ENCODE measurements at regions not wholly inside any gene's neighbourhood (a gene's known extent, or its start where the extent isn't known, plus 50 kb on each side); places are given as distances from the start of the nearest gene placed in this dataset.

DNA sequence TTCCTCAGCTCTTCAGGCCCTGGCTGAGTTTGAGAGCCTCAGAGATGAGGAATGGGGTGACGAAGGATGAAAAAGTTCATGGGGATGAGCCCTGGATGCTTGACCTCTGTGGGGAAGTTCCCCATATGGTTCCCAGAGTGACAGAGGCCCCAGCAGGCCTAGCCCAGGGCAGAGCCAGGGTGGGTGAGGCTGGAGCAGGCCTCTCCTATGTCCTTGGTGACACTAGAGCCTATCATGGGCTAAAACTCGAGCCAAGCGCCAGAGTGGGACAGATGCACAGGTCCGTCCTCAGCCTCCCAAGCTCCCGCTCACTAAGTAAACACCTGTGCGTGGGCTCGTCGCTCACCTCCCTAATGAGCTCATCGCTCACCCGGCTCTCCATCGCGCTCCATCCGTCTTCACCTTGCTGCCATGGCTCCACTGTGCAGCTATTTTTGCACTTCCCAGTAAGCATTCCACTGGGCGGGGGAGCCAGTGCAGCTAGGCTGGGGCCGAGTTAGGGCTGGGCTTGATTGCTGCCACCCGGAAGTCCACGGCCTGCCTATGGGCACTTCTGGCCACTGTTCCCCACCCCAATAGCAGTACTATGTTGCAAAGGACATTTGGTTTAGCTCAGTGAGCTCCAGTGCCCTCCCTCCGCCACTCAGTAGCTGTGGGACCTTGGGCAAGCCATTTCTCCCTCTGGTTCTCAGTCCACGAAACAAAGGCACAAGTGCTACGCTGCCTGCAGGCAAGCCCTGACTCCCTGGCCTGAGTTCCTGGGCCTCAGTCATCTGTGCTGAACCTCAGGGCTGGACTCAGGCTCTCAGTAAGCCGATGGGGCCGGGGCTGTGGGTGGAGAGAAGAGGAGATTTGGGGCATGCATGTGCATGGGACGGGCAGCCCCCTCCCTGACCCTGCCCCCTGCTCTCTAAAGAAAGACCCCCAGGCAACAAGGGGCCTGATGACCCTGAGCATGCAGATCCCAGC lies 117.3 kb upstream of the PCBD1 start:
- Histone ChIP-seq H3K27me3 (ENCODE audit: insufficient read depth, low read depth) (no peaks in the 10 kb centered on the region), H3K4me1 (ENCODE audit: low read depth, poor library complexity, severe bottlenecking) (no peaks in the 10 kb centered on the region), H3K79me2 (ENCODE audit: insufficient read depth, low read depth) (no peaks in the 10 kb centered on the region)

DNA sequence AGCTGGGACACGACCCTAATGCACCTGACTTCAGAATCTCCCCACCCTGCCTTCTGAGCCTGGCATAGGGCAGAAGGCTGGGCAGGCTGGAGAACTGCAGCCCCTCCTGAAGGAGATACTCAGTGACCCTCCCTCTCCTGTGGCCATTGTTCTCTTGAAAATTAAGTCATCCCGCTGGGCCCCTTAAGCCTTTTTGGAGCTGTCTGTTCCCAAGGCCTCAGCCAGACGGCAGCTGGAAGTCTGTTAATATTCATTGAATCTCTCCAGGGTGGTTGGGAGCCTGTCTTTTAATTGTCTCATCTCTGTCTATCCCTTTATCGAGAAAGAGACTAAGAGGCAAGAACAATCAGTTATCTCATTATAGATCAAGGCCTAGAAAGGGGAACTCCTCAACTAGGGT lies 118.1 kb upstream of the PCBD1 start:
- no peaks in the 10 kb centered on the region for H3K79me2 ChIP-seq (ENCODE audit: insufficient read depth, low read depth)
- no peaks in the 10 kb centered on the region for H3K36me3 ChIP-seq (ENCODE audit: insufficient read depth)
- H3K4me3 ChIP-seq (IDR thresholded peaks at IDR 0.05; ENCODE audit: insufficient read depth, low read depth, low read length), result no peak overlapping the region
- H3K4me1 ChIP-seq (ENCODE audit: low read depth, poor library complexity, severe bottlenecking), result no peaks in the 10 kb centered on the region
- H4K20me1 ChIP-seq (ENCODE audit: insufficient read depth), result no peaks in the 10 kb centered on the region
- H3K27me3 ChIP-seq (ENCODE audit: insufficient read depth, low read depth), result no peaks in the 10 kb centered on the region
- no peak overlapping the region for H3K9ac ChIP-seq
- TF ChIP-seq CTCF (conservative IDR thresholded peaks at IDR 0.05; ENCODE audit: low read depth, low read length), result no peak
- H2AFZ ChIP-seq (ENCODE audit: low read depth), result no peak overlapping the region
- H3K27ac ChIP-seq, result no peak overlapping the region
- no peak overlapping the region for H3K4me2 ChIP-seq

More for the DNA sequence above, 117.3 kb upstream of the PCBD1 start:
- TF ChIP-seq CTCF (conservative IDR thresholded peaks at IDR 0.05; ENCODE audit: low read depth, low read length), result no peak
- Histone ChIP-seq H3K36me3 (ENCODE audit: insufficient read depth) (no peaks in the 10 kb centered on the region), H3K4me2 (no peak overlapping the region), H3K27ac (no peak overlapping the region), H3K4me3 (IDR thresholded peaks at IDR 0.05; ENCODE audit: insufficient read depth, low read depth, low read length) (no peak overlapping the region), H2AFZ (ENCODE audit: low read depth) (no peak overlapping the region), H4K20me1 (ENCODE audit: insufficient read depth) (no peaks in the 10 kb centered on the region), H3K9ac (no peak overlapping the region)

- no peaks in the 10 kb centered on the region for H3K27me3 ChIP-seq (ENCODE audit: insufficient read depth, low read depth)
- no peaks in the 10 kb centered on the region for H3K79me2 ChIP-seq (ENCODE audit: insufficient read depth, low read depth)
- H3K4me2 ChIP-seq, result no peak overlapping the region
- H3K36me3 ChIP-seq (ENCODE audit: insufficient read depth), result no peaks in the 10 kb centered on the region
- no peak for TF ChIP-seq CTCF (conservative IDR thresholded peaks at IDR 0.05; ENCODE audit: low read depth, low read length)
- H3K27ac ChIP-seq, result no peak overlapping the region
- no peaks in the 10 kb centered on the region for H3K4me1 ChIP-seq (ENCODE audit: low read depth, poor library complexity, severe bottlenecking)
- no peak overlapping the region for H2AFZ ChIP-seq (ENCODE audit: low read depth)
- H3K9ac ChIP-seq, result no peak overlapping the region
- no peaks in the 10 kb centered on the region for H4K20me1 ChIP-seq (ENCODE audit: insufficient read depth)
- no peak overlapping the region for H3K4me3 ChIP-seq (IDR thresholded peaks at IDR 0.05; ENCODE audit: insufficient read depth, low read depth, low read length)
These were observed 119.2 kb upstream of the PCBD1 start for GRCh38 chr10:71007516-71007915.

GRCh38 chr10:71008150-71008549 lies 119.8 kb upstream of the PCBD1 start:
- Histone ChIP-seq H3K36me3 (ENCODE audit: insufficient read depth) (no peaks in the 10 kb centered on the region), H3K9ac (no peak overlapping the region), H3K4me2 (no peak overlapping the region), H3K27ac (no peak overlapping the region), H3K79me2 (ENCODE audit: insufficient read depth, low read depth) (no peaks in the 10 kb centered on the region), H2AFZ (ENCODE audit: low read depth) (no peak overlapping the region), H4K20me1 (ENCODE audit: insufficient read depth) (no peaks in the 10 kb centered on the region), H3K4me3 (IDR thresholded peaks at IDR 0.05; ENCODE audit: insufficient read depth, low read depth, low read length) (no peak overlapping the region), H3K4me1 (ENCODE audit: low read depth, poor library complexity, severe bottlenecking) (no peaks in the 10 kb centered on the region), H3K27me3 (ENCODE audit: insufficient read depth, low read depth) (no peaks in the 10 kb centered on the region)
- TF ChIP-seq CTCF (conservative IDR thresholded peaks at IDR 0.05; ENCODE audit: low read depth, low read length), result no peak

Measured in KMS-11 (cell line).